GM23248 (cell line): ENCODE measurements at regions not wholly inside any gene's neighbourhood (a gene's known extent, or its start where the extent isn't known, plus 50 kb on each side); places are given as distances from the start of the nearest gene placed in this dataset.
A peak's percentile ranks its signal among the peaks of the same experiment; 100 is the strongest.

Source experiments
- DNase-seq: peaks from one replicate; pipeline ENCODE4 v3.0.0-alpha.2; 2015
- H2AFZ ChIP-seq: fragments of 200-600 bp; sonication (generic); 2 replicates; pipeline ENCODE4 v1.6.1; 2016; ENCODE audit warnings: antibody characterized with exemption
- H3F3A ChIP-seq: fragments of 200-600 bp; sonication (generic); 2 replicates; pipeline ENCODE4 v1.6.1; 2016; ENCODE audit warnings: mild to moderate bottlenecking, antibody characterized with exemption, mixed run types; ENCODE audit not compliant: insufficient read depth
- H3K27ac ChIP-seq: fragments of 200-600 bp; sonication (generic); 2 replicates; pipeline ENCODE4 v1.5.1; 2016; ENCODE audit warnings: mild to moderate bottlenecking
- H3K27me3 ChIP-seq: fragments of 200-600 bp; sonication (generic); replicated peaks from 2 replicates; pipeline ENCODE4 v1.6.1; 2016; ENCODE audit warnings: mild to moderate bottlenecking; ENCODE audit not compliant: insufficient read depth
- H3K36me3 ChIP-seq: fragments of 200-600 bp; sonication (generic); 2 replicates; pipeline ENCODE4 v1.6.1; 2016; ENCODE audit warnings: low read depth, mild to moderate bottlenecking
- H3K4me1 ChIP-seq: fragments of 200-600 bp; sonication (generic); 2 replicates; pipeline ENCODE4 v1.6.1; 2016; ENCODE audit warnings: mild to moderate bottlenecking; ENCODE audit not compliant: insufficient read depth
- H3K4me2 ChIP-seq: fragments of 200-600 bp; sonication (generic); one replicate; pipeline ENCODE4 v1.6.1; 2016; ENCODE audit warnings: mild to moderate bottlenecking; ENCODE audit not compliant: unreplicated experiment
- H3K4me3 ChIP-seq: fragments of 200-600 bp; sonication (generic); 2 replicates; pipeline ENCODE4 v1.5.1; 2016; ENCODE audit warnings: mild to moderate bottlenecking
- H3K79me2 ChIP-seq: fragments of 200-600 bp; sonication (generic); 2 replicates; pipeline ENCODE4 v1.6.1; 2016; ENCODE audit warnings: mild to moderate bottlenecking; ENCODE audit not compliant: insufficient read depth
- H3K9ac ChIP-seq: fragments of 200-600 bp; sonication (generic); 2 replicates; pipeline ENCODE4 v1.6.1; 2016; ENCODE audit warnings: mild to moderate bottlenecking
- H3K9me2 ChIP-seq: fragments of 200-600 bp; sonication (generic); 2 replicates; pipeline ENCODE4 v1.6.1; 2016; ENCODE audit warnings: mixed run types, mild to moderate bottlenecking, moderate library complexity; ENCODE audit not compliant: insufficient read depth
- H3K9me3 ChIP-seq: fragments of 200-600 bp; sonication (generic); one replicate; pipeline ENCODE4 v1.6.1; 2017; ENCODE audit warnings: low read depth
- H4K20me1 ChIP-seq: fragments of 200-600 bp; sonication (generic); 2 replicates; pipeline ENCODE4 v1.6.0; 2016; ENCODE audit not compliant: insufficient read depth
- EZH2 ChIP-seq: fragments of 200-600 bp; sonication (generic); IDR thresholded peaks from 2 replicates; pipeline ENCODE4 v1.6.1; 2018; ENCODE audit warnings: antibody characterized with exemption, mild to moderate bottlenecking; ENCODE audit not compliant: insufficient read depth, poor library complexity, severe bottlenecking
- EZH2phosphoT487 ChIP-seq: fragments of 200-600 bp; sonication (generic); IDR thresholded peaks from 2 replicates; pipeline ENCODE4 v1.6.1; 2018; ENCODE audit warnings: antibody characterized with exemption, moderate library complexity, mild to moderate bottlenecking, low read depth; ENCODE audit not compliant: insufficient read depth
- WGBS, 2 experiments: methylation state at CpG; one replicate each; pipeline ENCODE4 v1.1.6; 2015 to 2017; ENCODE audit warnings: low lambda C conversion rate in 2 of 2, low coverage in 1 of 2; ENCODE audit errors: missing lambda C conversion rate in 2 of 2; 5-methylcytosine and 5-hydroxymethylcytosine counted together
- in situ Hi-C: fragments of 300-500 bp; cut with MboI; formaldehyde crosslinking; loops from 2 replicates; pipeline ENCODE4 v1.15.0; 2020

GRCh38 chr9:86601697-86602096 lies 247.5 kb upstream of the TUT7 start:
- WGBS, 2 experiments: 91 to 95% methylated on average over 3 of the region's 3 CpGs
- Histone ChIP-seq H2AFZ (no peak overlapping the region), H3K4me2 (no peak overlapping the region), H3K27me3 (no peaks in the 10 kb centered on the region), H3K79me2 (no peaks in the 10 kb centered on the region), H3K9me2 (no peaks in the 10 kb centered on the region), H3K4me1 (peaks cover 56% of the 10 kb centered on the region), H3K27ac (no peak overlapping the region), H3K4me3 (no peak overlapping the region), H3K9me3 (no peaks in the 10 kb centered on the region), H3K36me3 (no peaks in the 10 kb centered on the region), H3F3A (peaks cover 38% of the 10 kb centered on the region), H3K9ac (no peak overlapping the region), H4K20me1 (no peaks in the 10 kb centered on the region)
- no peak for TF ChIP-seq EZH2
- TF ChIP-seq EZH2phosphoT487: no peak
- in situ Hi-C loops: no loop called here
- DNase-seq: no peak

GRCh38 chr9:86600977-86601376 lies 246.8 kb upstream of the TUT7 start:
- Histone ChIP-seq H3K9me3 (no peaks in the 10 kb centered on the region), H4K20me1 (no peaks in the 10 kb centered on the region), H3K79me2 (no peaks in the 10 kb centered on the region), H3K9ac (no peak overlapping the region), H3K36me3 (no peaks in the 10 kb centered on the region), H3K4me3 (no peak overlapping the region), H3K4me2 (no peak overlapping the region), H3K27ac (no peak overlapping the region), H3F3A (peaks cover 38% of the 10 kb centered on the region), H3K9me2 (no peaks in the 10 kb centered on the region), H3K4me1 (peaks cover 56% of the 10 kb centered on the region), H2AFZ (no peak overlapping the region), H3K27me3 (no peaks in the 10 kb centered on the region)
- WGBS, 2 experiments: 97 to 99% methylated on average over 3 of the region's 3 CpGs
- DNase-seq: no peak
- in situ Hi-C loops: no loop called here
- no peak for TF ChIP-seq EZH2phosphoT487
- no peak for TF ChIP-seq EZH2

GRCh38 chr9:86600291-86600690 lies 246.1 kb upstream of the TUT7 start:
- Histone ChIP-seq H4K20me1 (no peaks in the 10 kb centered on the region), H2AFZ (no peak overlapping the region), H3K4me2 (peak overlapping the region; percentile 40), H3K36me3 (no peaks in the 10 kb centered on the region), H3K27ac (no peak overlapping the region), H3K79me2 (no peaks in the 10 kb centered on the region), H3K27me3 (no peaks in the 10 kb centered on the region), H3K4me3 (no peak overlapping the region), H3K9ac (no peak overlapping the region), H3K4me1 (peaks cover 51% of the 10 kb centered on the region), H3K9me2 (no peaks in the 10 kb centered on the region), H3F3A (peaks cover 32% of the 10 kb centered on the region), H3K9me3 (no peaks in the 10 kb centered on the region)
- 24 to 25% methylated on average over 3 of the region's 3 CpGs for WGBS, 2 experiments
- in situ Hi-C loops: no loop called here
- TF ChIP-seq EZH2phosphoT487 (no peak), EZH2 (no peak)
- peak; percentile 48 for DNase-seq

GRCh38 chr9:86599561-86599960 lies 245.4 kb upstream of the TUT7 start:
- no peak overlapping the region for H3K4me3 ChIP-seq
- no peak for DNase-seq
- no peaks in the 10 kb centered on the region for H3K9me2 ChIP-seq
- H3K9me3 ChIP-seq: no peaks in the 10 kb centered on the region
- no peak overlapping the region for H2AFZ ChIP-seq
- H3K27me3 ChIP-seq: no peaks in the 10 kb centered on the region
- no peaks in the 10 kb centered on the region for H4K20me1 ChIP-seq
- no peak overlapping the region for H3K9ac ChIP-seq
- H3K4me2 ChIP-seq: no peak overlapping the region
- H3F3A ChIP-seq: peaks cover 25% of the 10 kb centered on the region
- 43 to 55% methylated on average over 1 of the region's 1 CpG for WGBS, 2 experiments
- no peaks in the 10 kb centered on the region for H3K79me2 ChIP-seq
- TF ChIP-seq EZH2 (no peak), EZH2phosphoT487 (no peak)
- H3K27ac ChIP-seq: no peak overlapping the region
- in situ Hi-C loops: no loop called here
- no peaks in the 10 kb centered on the region for H3K36me3 ChIP-seq
- peaks cover 44% of the 10 kb centered on the region for H3K4me1 ChIP-seq
